NOMO-1 (cell line): ENCODE measurements at regions not wholly inside any gene's neighbourhood (a gene's known extent, or its start where the extent isn't known, plus 50 kb on each side); places are given as distances from the start of the nearest gene placed in this dataset.
"Not testable (repeated sequence)": the region's sequence is repeated elsewhere in the genome, so short reads cannot be mapped to it uniquely, and the experiment has no call there.

Source experiments
- DNase-seq, 2 experiments: peaks; one replicate each; lab custom pipeline; 2025; ENCODE audit not compliant: unreplicated experiment in 2 of 2; lab: John Stamatoyannopoulos, UW

- no peak for DNase-seq
These were observed 891.7 kb upstream of the SLC10A2 start for GRCh38 chr13:103957939-103958338.

GRCh38 chr13:103953859-103954258, 887.6 kb upstream of the SLC10A2 start:
- DNase-seq, result no peak

- no peak for DNase-seq
These were observed 886.0 kb upstream of the SLC10A2 start for GRCh38 chr13:103952183-103952582.

DNA sequence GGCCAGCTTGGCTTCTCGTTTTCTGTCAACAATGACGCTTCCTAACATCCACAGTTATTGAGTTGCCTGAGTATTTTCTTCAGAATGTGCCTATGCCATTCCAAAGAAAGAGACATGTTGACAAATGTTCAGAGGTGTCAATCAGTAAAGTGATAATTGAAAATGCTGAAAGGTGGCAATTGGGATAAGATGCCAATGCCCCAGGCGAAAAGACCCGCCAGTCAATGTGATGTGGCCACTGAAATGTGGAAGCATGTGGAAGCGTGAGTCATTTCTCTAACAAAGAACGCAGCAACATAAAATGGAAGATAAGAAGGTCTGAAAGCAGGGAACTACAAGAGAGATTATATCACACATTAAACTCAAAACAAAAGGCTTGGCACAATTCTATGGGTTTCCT, 882.2 kb upstream of the SLC10A2 start:
- no peak for DNase-seq

DNA sequence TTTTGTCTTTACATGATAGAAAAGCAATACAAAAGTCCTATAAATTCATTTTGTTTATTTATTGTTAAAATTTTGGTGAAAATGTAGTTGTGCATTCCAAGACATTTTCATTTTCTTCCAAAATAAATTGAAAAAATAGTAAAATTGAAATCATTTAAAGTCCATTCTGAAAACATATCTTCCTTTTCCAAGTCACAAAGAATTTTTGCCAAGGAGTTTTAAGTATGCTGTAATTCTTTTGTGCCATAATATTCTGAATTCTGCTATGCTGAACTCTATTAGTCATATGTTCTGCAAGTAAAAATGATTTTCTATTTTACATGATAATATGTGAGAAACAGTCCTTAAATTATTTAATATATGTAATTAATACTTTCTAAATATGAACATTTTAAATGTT, 879.6 kb upstream of the SLC10A2 start:
- DNase-seq, result no peak

DNA sequence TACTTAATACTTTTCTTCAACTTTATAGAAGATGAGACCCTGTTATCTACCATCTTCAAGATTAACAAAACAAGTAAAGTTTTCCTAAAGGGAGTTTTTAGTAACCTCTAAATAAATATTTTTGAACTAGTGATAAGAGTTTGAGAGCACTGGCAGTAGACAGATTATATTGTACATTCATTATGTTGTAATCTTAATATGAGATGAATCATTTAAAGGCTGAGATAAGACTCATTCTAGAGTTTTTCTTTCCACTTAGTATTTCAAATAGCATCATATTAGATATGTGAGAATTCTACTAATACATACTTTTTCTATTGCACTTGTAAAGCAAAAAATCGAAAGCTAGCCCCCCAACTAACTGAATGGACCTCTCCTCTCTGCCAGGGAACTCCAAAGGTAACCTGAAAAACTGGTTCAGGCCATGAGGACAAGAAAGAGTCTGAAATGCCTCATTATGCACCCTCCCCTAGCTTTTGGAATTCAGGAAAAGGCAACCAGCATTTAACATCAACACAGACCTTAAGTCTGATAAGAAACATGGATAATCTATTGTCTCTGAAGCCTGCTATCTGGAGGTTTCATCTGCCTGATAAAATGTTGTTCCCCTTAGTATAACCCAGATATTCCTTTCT, 875.4 kb upstream of the SLC10A2 start:
- no peak for DNase-seq

GRCh38 chr13:103935117-103935516, 868.9 kb upstream of the SLC10A2 start:
- DNase-seq, result no peak

DNA sequence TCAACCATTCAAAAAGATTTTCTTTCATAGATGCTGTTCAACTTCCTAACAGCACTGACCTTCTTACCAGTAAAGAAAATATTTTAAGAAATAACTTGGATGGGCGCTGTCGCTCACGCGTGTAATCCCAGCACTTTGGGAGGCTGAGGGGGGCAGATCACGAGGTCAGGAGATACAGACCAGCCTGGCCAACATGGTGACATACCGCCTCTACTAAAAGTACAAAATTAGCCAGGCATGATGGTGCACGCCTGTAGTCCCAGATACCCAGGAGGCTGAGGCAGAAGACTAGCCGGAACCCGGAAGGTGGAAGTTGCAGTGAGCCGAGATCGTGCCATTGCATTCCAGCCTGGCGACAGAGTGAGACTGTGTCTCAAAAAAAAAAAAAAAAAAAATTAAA, 865.7 kb upstream of the SLC10A2 start:
- DNase-seq, result no peak

DNA sequence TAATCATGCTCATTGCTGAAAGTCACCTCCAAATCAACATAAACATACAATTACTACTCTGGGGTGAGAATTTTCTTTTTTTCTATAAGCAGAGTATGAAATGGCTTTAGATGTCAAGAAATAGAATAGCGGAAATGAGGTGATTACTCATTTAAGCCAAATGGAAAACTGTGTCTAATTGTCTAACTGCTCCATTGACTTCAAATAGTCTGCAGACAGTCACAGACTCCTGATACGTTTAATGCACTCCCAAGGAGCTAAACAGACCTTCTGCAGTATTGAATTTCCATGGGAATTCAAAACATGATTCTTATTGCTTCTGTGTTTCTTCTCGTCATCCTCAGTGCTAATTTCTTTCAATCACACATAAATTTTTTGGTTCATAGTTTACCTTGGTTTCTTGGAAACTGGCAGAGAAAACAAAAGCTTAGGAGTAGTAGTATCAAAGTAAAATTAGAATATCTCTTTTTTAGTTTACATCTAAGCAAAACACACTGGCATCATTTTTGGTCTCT, 865.2 kb upstream of the SLC10A2 start:
- DNase-seq, result no peak

- DNase-seq, result no peak
These were observed 859.9 kb upstream of the SLC10A2 start for GRCh38 chr13:103926118-103926517.

- DNase-seq, result no peak
These were observed 842.7 kb upstream of the SLC10A2 start for GRCh38 chr13:103908911-103909310.

DNA sequence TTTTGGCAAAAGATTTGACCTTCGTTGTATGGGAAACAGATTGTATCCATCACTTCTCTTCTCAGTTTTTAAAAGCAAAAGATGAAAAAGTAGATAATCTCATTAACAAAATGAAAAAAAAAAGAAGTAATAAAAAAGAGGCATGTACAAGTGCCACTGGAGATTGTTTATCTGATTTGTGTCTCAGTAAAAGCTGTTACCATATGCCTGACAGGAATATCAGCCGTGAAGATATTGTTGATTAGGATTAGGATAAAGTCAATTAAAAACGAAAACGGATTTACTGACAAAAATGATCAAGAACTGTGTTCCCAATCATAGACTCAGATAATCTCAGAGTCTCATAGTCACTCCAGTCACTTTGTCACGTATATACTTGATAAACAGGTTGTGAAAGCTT, 842.1 kb upstream of the SLC10A2 start:
- DNase-seq, result no peak

- no peak for DNase-seq
These were observed 837.6 kb upstream of the SLC10A2 start for GRCh38 chr13:103903790-103904189.

DNA sequence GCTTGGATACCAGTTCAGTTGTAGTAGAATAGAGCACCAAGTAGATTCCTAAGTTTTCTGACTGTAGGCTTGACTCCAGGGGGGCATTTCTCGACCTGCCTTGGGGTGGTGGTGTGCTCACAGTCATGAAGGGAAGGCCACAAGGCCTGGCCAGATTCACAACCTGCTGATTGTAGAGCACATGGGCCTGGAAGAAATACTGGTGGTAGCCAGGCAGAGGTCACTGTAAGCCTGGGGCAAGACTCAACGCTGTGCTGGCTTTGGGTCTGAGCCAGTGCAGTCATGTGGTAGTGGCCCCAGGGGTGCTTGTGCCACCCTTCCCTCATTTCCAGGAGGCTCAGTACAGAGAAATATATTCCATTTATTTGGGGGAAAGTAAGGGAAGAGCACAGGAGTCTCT, 832.3 kb upstream of the SLC10A2 start:
- no peak for DNase-seq

DNA sequence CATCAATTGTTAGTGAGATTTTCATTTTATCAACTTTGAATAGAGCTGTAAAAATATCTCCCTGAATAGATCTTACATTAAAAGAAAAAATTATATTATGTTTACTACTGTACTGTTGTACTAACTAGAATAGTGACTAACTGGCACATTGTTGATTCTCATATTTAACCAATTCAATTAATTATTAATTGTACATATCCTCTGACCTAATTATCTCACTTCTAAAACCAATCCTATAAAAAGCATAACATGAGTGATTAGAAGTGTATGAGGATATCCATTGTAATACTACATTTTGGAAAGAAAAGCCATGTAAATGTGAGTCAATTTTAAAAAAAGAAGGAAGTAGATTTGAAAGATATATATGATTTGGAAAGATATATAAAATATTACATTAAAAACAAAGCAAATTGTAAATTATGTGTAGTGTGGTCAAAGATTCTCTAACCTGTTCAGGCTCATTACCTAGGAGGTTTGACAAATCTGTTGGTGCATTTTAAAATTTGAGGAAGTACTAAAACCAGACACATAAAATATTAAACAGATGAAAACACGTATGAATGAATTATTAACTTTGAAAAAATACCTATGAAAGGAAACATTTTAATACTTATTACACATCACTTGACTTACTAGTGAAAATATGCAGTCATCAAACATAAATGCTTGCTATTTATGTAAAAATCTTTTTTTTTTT, 829.8 kb upstream of the SLC10A2 start:
- no peak for DNase-seq

GRCh38 chr13:103894626-103895025, 828.4 kb upstream of the SLC10A2 start:
- no peak for DNase-seq

GRCh38 chr13:103884101-103884723, 818.0 kb upstream of the SLC10A2 start:
- no peak for DNase-seq

DNA sequence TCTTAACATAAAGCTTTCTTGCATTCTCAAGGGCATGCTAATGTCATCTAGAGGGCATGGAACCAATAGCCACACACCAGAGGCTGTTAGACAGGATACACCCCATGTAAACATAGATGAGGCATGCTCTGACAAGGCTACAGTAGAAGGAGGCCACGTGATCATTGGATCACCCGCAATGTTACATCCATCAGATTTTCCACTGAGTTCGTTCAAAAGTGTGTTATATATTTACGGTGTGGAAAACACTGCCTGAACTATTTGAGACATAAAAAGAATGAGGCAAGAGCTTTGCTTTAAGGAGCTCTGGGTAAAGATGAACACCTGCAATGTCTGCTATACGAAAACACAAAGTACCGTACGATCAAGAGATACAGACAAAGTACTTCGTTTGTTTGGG, 817.5 kb upstream of the SLC10A2 start:
- no peak for DNase-seq

- no peak for DNase-seq
These were observed 816.9 kb upstream of the SLC10A2 start for GRCh38 chr13:103883164-103883563.

DNA sequence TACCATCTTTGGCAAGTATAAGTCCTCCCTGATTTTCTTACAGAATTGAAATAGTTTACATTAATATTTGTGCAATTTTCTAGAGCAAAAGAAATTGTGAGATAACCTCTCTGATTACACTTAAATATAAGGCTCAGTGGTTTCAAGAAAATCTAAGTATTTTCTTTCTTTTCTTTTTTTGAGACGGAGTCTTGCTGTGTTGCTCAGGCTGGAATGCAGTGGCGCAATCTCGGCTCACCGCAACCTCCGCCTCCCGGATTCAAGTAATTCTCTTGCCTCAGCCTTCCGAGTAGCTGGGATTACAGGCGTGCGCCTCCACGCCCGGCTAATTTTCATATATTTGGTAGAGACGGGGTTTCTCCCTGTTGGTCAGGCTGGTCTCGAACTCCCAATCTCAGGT, 813.9 kb upstream of the SLC10A2 start:
- DNase-seq, result not testable (repeated sequence)

DNA sequence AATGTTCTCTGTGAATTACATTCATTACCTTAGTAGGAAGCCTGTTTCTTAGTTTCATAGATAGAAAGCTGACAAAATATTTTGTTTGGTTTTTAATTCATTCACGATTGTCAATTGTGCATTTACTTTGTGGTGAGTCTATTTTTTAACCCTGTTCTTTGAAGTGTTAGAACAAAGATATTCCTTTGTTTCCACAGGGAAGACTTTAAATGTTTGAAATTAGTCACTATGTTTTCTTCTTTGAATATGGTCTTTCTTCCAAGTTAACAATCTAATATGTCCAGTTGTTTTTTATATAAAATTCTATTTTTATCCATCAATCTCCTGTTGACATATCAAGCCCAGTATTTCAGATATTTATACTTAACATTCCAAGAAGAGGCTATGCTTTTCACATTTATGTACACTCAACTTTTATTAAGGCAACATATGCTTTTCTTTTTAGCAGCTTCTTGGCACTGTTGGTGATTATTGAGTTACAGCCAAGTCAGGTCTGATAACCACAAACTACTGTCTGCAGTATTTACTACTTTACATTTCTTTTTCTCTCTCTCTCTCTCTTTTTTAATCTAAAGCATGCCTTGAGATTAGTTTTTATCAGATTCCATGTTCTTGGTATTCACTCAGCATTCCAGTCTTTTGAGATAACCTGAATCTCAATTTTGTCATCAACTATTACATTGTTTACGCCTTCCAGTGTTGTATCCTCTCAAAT, 812.8 kb upstream of the SLC10A2 start:
- no peak for DNase-seq
